ENCODE measurements at regions not wholly inside any gene's neighbourhood (a gene's known extent, or its start where the extent isn't known, plus 50 kb on each side); places are given as distances from the start of the nearest gene placed in this dataset.

GRCh38 chr13:59570204-59570603, 593.5 kb downstream of the DIAPH3 start:
- TF ChIP-seq POLR2A (IDR thresholded peaks at IDR 0.05; ENCODE audit: low read depth) (no peak), POLR2AphosphoS5 (IDR thresholded peaks at IDR 0.05) (no peak), CTCF (IDR thresholded peaks at IDR 0.05) (no peak)
